GM11168 (cell line): ENCODE measurements at regions not wholly inside any gene's neighbourhood (a gene's known extent, or its start where the extent isn't known, plus 50 kb on each side); places are given as distances from the start of the nearest gene placed in this dataset.

ENCODE experiments used
- in situ Hi-C: fragments of 300-500 bp; cut with MboI; formaldehyde crosslinking; loops from one replicate; pipeline ENCODE4 v1.12.0; 2022; ENCODE audit warnings: low sequenced_read_pairs; ENCODE audit not compliant: unreplicated experiment

- in situ Hi-C loops: no loop called here
Observed at GRCh38 chr3:107992976-107993684, 97.7 kb downstream of the CD47 start.

- in situ Hi-C loops: no loop called here
Observed at GRCh38 chr3:107990926-107991325, 99.9 kb downstream of the CD47 start.

- in situ Hi-C loops: no loop called here
Observed at GRCh38 chr3:107990433-107990832, 100.4 kb downstream of the CD47 start.

GRCh38 chr3:107989661-107990060, 101.2 kb downstream of the CD47 start:
- in situ Hi-C loops: no loop called here

- in situ Hi-C loops: no loop called here
Observed at GRCh38 chr3:107988460-107989175, 102.2 kb downstream of the CD47 start.

- in situ Hi-C loops: no loop called here
Observed at GRCh38 chr3:107987036-107987939, 103.5 kb downstream of the CD47 start.

GRCh38 chr3:107986505-107986904, 104.3 kb downstream of the CD47 start:
- in situ Hi-C loops: no loop called here

- in situ Hi-C loops: no loop called here
Observed at GRCh38 chr3:107985496-107985895, 105.3 kb downstream of the CD47 start.

- in situ Hi-C loops: no loop called here
Observed at GRCh38 chr3:107983247-107983646, 107.6 kb downstream of the CD47 start.

- in situ Hi-C loops: no loop called here
Observed at GRCh38 chr3:107982165-107982564, 108.7 kb downstream of the CD47 start.

- in situ Hi-C loops: no loop called here
Observed at GRCh38 chr3:107981471-107982111, 109.2 kb downstream of the CD47 start.

- in situ Hi-C loops: no loop called here
Observed at GRCh38 chr3:107979538-107979937, 111.3 kb downstream of the CD47 start.

GRCh38 chr3:107978131-107979055, 112.4 kb downstream of the CD47 start:
- in situ Hi-C loops: no loop called here

- in situ Hi-C loops: no loop called here
Observed at GRCh38 chr3:107977221-107978130, 113.4 kb downstream of the CD47 start.

- in situ Hi-C loops: no loop called here
Observed at GRCh38 chr3:107976202-107976800, 114.5 kb downstream of the CD47 start.

GRCh38 chr3:107975529-107976201, 115.2 kb downstream of the CD47 start:
- in situ Hi-C loops: no loop called here

GRCh38 chr3:107973961-107974360, 116.9 kb downstream of the CD47 start:
- in situ Hi-C loops: no loop called here
